ENCODE measurements at regions not wholly inside any gene's neighbourhood (a gene's known extent, or its start where the extent isn't known, plus 50 kb on each side); places are given as distances from the start of the nearest gene placed in this dataset.

- ChIA-PET POLR2A (ENCODE audit: unreplicated experiment) (no interaction called here), CTCF (no interaction called here)
- H3K4me1 ChIP-seq (ENCODE audit: insufficient read depth, low read length) = no peaks in the 10 kb centered on the region
- H2AFZ ChIP-seq (ENCODE audit: low read length) = no peak overlapping the region
- no peak for DNase-seq
- no peaks in the 10 kb centered on the region for H3F3A ChIP-seq (ENCODE audit: low read length, unreplicated experiment)
- no peak overlapping the region for H3K4me2 ChIP-seq (ENCODE audit: low read length)
- no peak for ATAC-seq
- no TSS peak for BruUV-seq (replicated peaks)
- intact Hi-C loops (cut with micrococcal nuclease) = no loop called here
- H3K79me2 ChIP-seq (ENCODE audit: low read length) = no peaks in the 10 kb centered on the region
- no peaks in the 10 kb centered on the region for H4K20me1 ChIP-seq (ENCODE audit: low read length)
- no peaks in the 10 kb centered on the region for H3K9me2 ChIP-seq (replicated peaks; ENCODE audit: low read length)
- H3K27ac ChIP-seq (ENCODE audit: low read length) = no peak overlapping the region
- H3K27me3 ChIP-seq (ENCODE audit: low read length) = no peaks in the 10 kb centered on the region
- no peak overlapping the region for H3K9ac ChIP-seq (ENCODE audit: low read length)
- no peak overlapping the region for H3K4me3 ChIP-seq (ENCODE audit: low read length)
- H3K36me3 ChIP-seq (ENCODE audit: low read depth, low read length) = no peaks in the 10 kb centered on the region
- H3K9me3 ChIP-seq (ENCODE audit: low read length) = no peaks in the 10 kb centered on the region
- no peak for TF ChIP-seq EZH2 (IDR thresholded peaks at IDR 0.05; ENCODE audit: low read length, unreplicated experiment)
Measured at GRCh38 chr10:130363899-130364445, 227.8 kb downstream of the GLRX3 start.

- Histone ChIP-seq H3K36me3 (ENCODE audit: low read depth, low read length) (no peaks in the 10 kb centered on the region), H3K9me3 (ENCODE audit: low read length) (no peaks in the 10 kb centered on the region), H3K79me2 (ENCODE audit: low read length) (no peaks in the 10 kb centered on the region), H3K27me3 (ENCODE audit: low read length) (no peaks in the 10 kb centered on the region), H3K27ac (ENCODE audit: low read length) (no peak overlapping the region), H3K4me2 (ENCODE audit: low read length) (no peak overlapping the region), H3K9me2 (replicated peaks; ENCODE audit: low read length) (no peaks in the 10 kb centered on the region), H4K20me1 (ENCODE audit: low read length) (no peaks in the 10 kb centered on the region), H3K4me3 (ENCODE audit: low read length) (no peak overlapping the region), H3F3A (ENCODE audit: low read length, unreplicated experiment) (no peaks in the 10 kb centered on the region), H2AFZ (ENCODE audit: low read length) (no peak overlapping the region), H3K4me1 (ENCODE audit: insufficient read depth, low read length) (no peaks in the 10 kb centered on the region), H3K9ac (ENCODE audit: low read length) (no peak overlapping the region)
- intact Hi-C loops (cut with micrococcal nuclease) = no loop called here
- POLR2A ChIA-PET (ENCODE audit: unreplicated experiment) = no interaction called here
- TF ChIP-seq CTCF (conservative IDR thresholded peaks at IDR 0.05; ENCODE audit: low read depth, low read length) = no peak
- TF ChIP-seq EZH2phosphoT487 (IDR thresholded peaks at IDR 0.05; ENCODE audit: borderline replicate concordance, low read length) = no peak
- TF ChIP-seq EZH2 (IDR thresholded peaks at IDR 0.05; ENCODE audit: low read length, unreplicated experiment) = no peak
- ATAC-seq (no peak), DNase-seq (no peak)
- CTCF ChIA-PET = no interaction called here
- BruUV-seq (replicated peaks) = no TSS peak
Measured at GRCh38 chr10:130364631-130365411, 228.6 kb downstream of the GLRX3 start.

- no peaks in the 10 kb centered on the region for H3F3A ChIP-seq (ENCODE audit: low read length, unreplicated experiment)
- no peak for ATAC-seq
- no peak for DNase-seq
- no peak overlapping the region for H2AFZ ChIP-seq (ENCODE audit: low read length)
- H4K20me1 ChIP-seq (ENCODE audit: low read length) = no peaks in the 10 kb centered on the region
- no peak overlapping the region for H3K4me3 ChIP-seq (ENCODE audit: low read length)
- no peak overlapping the region for H3K27ac ChIP-seq (ENCODE audit: low read length)
- no peaks in the 10 kb centered on the region for H3K27me3 ChIP-seq (ENCODE audit: low read length)
- no peaks in the 10 kb centered on the region for H3K36me3 ChIP-seq (ENCODE audit: low read depth, low read length)
- H3K4me2 ChIP-seq (ENCODE audit: low read length) = no peak overlapping the region
- no peaks in the 10 kb centered on the region for H3K4me1 ChIP-seq (ENCODE audit: insufficient read depth, low read length)
- ChIA-PET CTCF (no interaction called here), POLR2A (ENCODE audit: unreplicated experiment) (no interaction called here)
- intact Hi-C loops (cut with micrococcal nuclease) = no loop called here
- TF ChIP-seq EZH2 (IDR thresholded peaks at IDR 0.05; ENCODE audit: low read length, unreplicated experiment) (no peak), CTCF (conservative IDR thresholded peaks at IDR 0.05; ENCODE audit: low read depth, low read length) (no peak), EZH2phosphoT487 (IDR thresholded peaks at IDR 0.05; ENCODE audit: borderline replicate concordance, low read length) (no peak)
- no peak overlapping the region for H3K9ac ChIP-seq (ENCODE audit: low read length)
- H3K79me2 ChIP-seq (ENCODE audit: low read length) = no peaks in the 10 kb centered on the region
- BruUV-seq (replicated peaks) = no TSS peak
- no peaks in the 10 kb centered on the region for H3K9me2 ChIP-seq (replicated peaks; ENCODE audit: low read length)
- H3K9me3 ChIP-seq (ENCODE audit: low read length) = no peaks in the 10 kb centered on the region
Measured at GRCh38 chr10:130368761-130369560, 232.8 kb downstream of the GLRX3 start.
